NCI-H345 (cell line): ENCODE measurements at regions not wholly inside any gene's neighbourhood (a gene's known extent, or its start where the extent isn't known, plus 50 kb on each side); places are given as distances from the start of the nearest gene placed in this dataset.

Source experiments
- DNase-seq: peaks from one replicate; lab custom pipeline; 2025; lab: John Stamatoyannopoulos, UW

- DNase-seq: no peak
Measured at GRCh38 chr5:82850393-82850792, 226.8 kb downstream of the TMEM167A start.

GRCh38 chr5:82849885-82850284, 227.3 kb downstream of the TMEM167A start:
- DNase-seq: no peak

GRCh38 chr5:82847562-82847961, 229.6 kb downstream of the TMEM167A start:
- DNase-seq: no peak

GRCh38 chr5:82839881-82840280, 237.3 kb downstream of the TMEM167A start:
- DNase-seq: no peak

GRCh38 chr5:82835488-82835887, 241.7 kb downstream of the TMEM167A start:
- no peak for DNase-seq

- DNase-seq: no peak
Measured at GRCh38 chr5:82834151-82834550, 243.0 kb downstream of the TMEM167A start.

DNA sequence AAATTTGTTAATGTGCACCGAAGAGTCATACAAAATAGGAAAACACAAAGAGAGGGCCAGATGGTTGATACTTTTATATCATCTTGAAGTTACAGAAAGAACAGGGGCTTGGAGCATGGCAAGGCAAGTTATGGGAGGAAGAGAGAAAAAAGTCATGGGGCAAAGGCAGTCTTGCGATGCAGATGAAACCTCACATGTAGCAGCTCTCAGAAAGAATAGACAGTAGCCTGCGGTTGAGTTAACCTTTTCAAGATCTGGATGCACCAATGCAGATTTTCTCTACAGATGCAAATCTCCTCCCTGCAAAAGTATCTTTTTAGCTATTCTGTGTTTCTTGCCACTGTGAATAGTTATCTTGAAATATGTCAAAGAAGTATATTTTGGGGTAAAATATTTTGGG, 243.9 kb downstream of the TMEM167A start:
- no peak for DNase-seq

DNA sequence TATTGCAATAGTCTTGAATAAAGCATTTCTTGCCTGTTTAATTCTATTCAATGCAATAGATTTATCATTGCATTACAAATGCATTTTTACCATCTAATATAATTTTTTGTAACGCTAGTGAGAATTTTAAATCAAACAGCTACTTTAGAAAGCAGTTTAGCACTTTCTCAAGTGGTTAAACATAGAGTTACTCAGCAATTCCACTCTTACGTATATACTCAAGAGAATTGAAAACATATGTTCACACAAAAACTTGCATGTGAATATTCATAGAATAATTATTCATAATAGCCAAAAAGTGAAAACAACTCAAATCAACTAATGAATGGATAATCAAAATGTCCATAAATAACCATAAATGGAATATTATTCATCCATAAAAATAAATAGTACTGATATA, 244.7 kb downstream of the TMEM167A start:
- DNase-seq: no peak

DNA sequence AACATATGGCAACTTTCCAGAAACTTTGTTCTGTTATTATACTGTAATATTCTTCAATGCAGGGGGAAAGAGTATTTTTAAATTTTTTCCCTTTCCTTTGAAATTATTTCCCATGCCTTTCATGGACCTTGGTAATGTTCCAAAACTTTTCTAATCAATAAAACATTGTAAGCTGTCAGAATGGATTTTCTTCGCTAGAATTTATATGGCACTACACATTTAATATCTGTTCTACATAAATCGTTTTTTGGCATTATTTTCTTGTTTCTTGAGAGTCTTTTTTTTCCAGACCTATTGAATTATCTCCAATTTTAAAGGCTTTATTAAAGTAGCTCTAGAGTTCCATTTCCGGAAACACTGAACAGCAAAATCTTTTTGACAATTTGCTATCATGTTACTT, 249.0 kb downstream of the TMEM167A start:
- no peak for DNase-seq

DNA sequence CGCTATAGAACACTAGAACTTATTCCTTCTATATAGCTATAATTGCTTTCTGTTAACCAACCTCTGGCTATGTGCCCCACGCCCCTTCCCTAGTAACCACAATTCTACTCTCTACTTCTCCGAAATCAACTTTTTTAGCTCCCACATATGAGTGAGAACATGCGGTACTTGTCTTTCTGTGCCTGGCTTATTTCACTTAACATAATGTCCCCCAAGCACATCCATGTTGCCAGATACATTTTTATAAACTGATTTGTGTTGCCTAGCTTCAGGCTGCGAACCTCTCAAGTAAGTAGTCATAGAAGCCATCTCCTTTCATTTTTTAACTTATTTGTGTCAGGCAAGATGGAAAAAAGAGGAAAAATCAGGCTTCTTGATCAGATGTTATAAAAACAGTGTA, 249.5 kb downstream of the TMEM167A start:
- no peak for DNase-seq

DNA sequence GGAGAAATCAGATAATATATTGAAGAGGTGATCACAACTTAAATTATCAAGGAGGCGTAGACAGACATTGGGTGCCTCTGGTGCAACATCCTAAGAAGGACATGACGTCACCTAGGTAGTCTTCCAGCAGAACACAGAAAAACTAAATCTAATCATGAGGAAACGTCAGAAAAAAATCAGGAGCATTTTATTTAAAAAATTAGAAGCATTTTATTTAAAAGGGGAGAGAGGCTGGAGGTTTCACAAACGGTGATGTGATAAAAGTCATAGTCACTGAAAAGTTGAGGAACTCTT, 254.6 kb downstream of the TMEM167A start:
- DNase-seq: no peak

GRCh38 chr5:82821846-82822633, 255.2 kb downstream of the TMEM167A start:
- DNase-seq: no peak

GRCh38 chr5:82820961-82821845, 256.0 kb downstream of the TMEM167A start:
- DNase-seq: no peak

- no peak for DNase-seq
Measured at GRCh38 chr5:82820188-82820587, 257.0 kb downstream of the TMEM167A start.

GRCh38 chr5:82817897-82818676, 259.1 kb downstream of the TMEM167A start:
- DNase-seq: no peak

- DNase-seq: no peak
Measured at GRCh38 chr5:82816926-82817325, 260.3 kb downstream of the TMEM167A start.

DNA sequence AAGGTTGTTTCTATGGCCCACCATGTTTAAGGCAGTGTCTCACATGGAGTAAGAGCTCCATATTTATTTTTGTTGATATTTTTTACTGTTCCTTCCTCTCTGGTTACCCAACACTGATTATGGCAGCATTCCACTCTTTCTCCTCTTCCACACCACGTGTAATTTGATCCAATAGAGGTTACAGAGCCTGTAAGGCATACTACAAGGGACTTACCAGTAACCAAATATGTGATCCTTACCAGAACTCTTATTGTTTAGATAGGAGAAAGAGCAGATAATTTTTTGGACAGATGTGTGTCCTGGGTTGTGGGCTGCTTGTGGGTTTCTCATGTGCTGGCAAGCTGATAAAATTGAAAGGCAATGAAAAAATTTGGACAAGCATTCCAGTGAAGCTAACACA, 261.3 kb downstream of the TMEM167A start:
- no peak for DNase-seq

- no peak for DNase-seq
Measured at GRCh38 chr5:82813861-82814260, 263.3 kb downstream of the TMEM167A start.

- no peak for DNase-seq
Measured at GRCh38 chr5:82812575-82812974, 264.6 kb downstream of the TMEM167A start.

DNA sequence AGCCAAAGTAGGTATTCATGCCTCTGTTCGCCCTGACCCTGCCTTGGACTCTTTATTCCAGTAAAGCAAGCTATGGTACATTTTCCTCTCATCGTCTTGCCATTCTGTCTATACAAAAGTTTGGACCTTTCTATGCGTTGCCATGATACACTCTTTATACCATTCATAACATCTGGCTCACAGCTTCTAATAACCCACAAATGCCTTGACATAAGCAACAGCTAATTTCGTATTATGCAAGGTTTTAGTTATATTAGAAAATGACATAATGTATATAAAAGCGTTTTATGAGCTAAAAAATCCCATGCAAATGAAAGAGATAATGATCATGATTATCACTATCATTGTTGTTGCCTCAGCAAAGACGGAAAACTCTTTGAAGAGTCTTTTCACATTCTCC, 265.7 kb downstream of the TMEM167A start:
- no peak for DNase-seq

DNA sequence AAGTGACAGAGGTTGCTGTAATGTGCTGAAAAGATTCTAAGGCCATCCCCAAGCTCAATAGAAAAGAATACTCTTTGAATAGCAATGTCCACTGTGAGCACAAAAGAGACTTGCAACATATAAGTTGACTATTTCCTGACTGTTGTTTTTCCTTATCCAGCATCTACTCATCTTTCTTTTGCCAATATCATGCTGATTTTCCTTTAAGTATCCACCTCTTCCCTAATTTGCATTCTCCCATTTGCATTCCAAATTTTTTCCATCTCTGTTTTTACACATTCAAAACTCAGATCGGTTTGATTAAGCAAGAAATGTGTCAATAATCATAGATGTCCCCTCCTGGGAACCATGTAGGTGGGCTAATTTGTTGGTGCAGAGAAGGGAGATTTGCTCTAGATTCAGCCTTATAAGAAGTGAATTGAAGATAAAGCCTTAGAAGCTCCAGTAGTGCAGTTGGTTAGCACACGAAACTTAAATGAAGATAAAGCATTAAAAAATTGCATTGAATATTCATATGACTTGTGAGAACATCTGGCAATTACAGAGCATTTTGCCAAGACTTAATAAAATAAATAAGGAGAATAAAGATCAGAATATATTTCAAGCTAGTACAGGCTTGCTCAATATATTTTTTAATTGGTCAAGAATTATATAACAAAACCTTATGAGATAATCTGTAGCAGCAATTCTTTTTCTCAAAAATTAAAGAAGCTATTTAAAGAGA, 267.6 kb downstream of the TMEM167A start:
- no peak for DNase-seq

DNA sequence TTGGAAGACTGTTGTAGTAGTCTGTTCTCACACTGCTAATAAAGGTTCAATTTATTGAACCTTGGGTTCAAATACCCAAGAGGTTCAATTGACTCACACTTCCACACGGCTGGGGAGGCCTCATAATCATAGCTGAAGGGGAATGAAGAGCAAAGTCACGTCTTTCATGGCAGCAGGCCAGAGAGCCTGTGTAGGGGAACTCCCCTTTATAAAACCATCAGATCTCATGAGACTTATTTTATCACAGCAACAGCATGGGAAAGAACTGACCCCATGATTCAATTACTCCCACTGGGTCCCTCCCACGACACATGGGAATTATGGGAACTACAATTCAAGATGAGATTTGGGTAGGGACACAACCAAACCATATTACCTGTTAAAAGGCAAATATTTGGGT, 268.2 kb downstream of the TMEM167A start:
- DNase-seq: no peak
